Heart left ventricle (tissue), 16 donors: ENCODE measurements at regions not wholly inside any gene's neighbourhood (a gene's known extent, or its start where the extent isn't known, plus 50 kb on each side); places are given as distances from the start of the nearest gene placed in this dataset.

ENCODE experiments used
- ATAC-seq, 4 donors: fragments of 200-7000 bp; cut with Tn5 transposase; one replicate each; pipeline ENCODE4 v1.9.1; 2020 to 2022; ENCODE audit warnings: moderate library complexity in 4 of 4, mild to moderate bottlenecking in 3 of 4, moderate number of reproducible peaks in 1 of 4
- DNase-seq, 5 donors: peaks; one replicate each; pipeline ENCODE4 v3.0.0-alpha.2; 2020
- H3K27ac ChIP-seq, 12 donors: fragments of 200-600 bp; sonication (generic) in 4 of 12; one replicate each; pipeline versions ENCODE4 v1.5.0 to v1.8.0; 2016 to 2022; ENCODE audit warnings: mild to moderate bottlenecking in 2 of 12
- H3K27me3 ChIP-seq, 9 donors: fragments of 200-600 bp; sonication (generic) in 2 of 9; one replicate each; pipeline versions ENCODE4 v1.5.1 to v1.8.0; 2016 to 2022; ENCODE audit warnings: mild to moderate bottlenecking in 3 of 9
- H3K36me3 ChIP-seq, 9 donors: fragments of 200-600 bp; sonication (generic) in 2 of 9; one replicate each; pipeline versions ENCODE4 v1.5.0 to v1.8.0; 2018 to 2022; ENCODE audit warnings: mild to moderate bottlenecking in 2 of 9
- H3K4me1 ChIP-seq, 12 donors: fragments of 200-600 bp; sonication (generic) in 4 of 12; one replicate each; pipeline versions ENCODE4 v1.5.0 to v1.8.0; 2016 to 2022; ENCODE audit warnings: mild to moderate bottlenecking in 3 of 12
- H3K4me3 ChIP-seq, 12 donors: fragments of 200-600 bp; sonication (generic) in 4 of 12; one replicate each; pipeline versions ENCODE4 v1.5.0 to v1.8.0; 2017 to 2022; ENCODE audit warnings: mild to moderate bottlenecking in 9 of 12, moderate library complexity in 4 of 12
- H3K9me3 ChIP-seq, 12 donors: fragments of 200-600 bp; sonication (generic) in 4 of 12; one replicate each; pipeline versions ENCODE4 v1.5.0 to v1.8.0; 2016 to 2022; ENCODE audit warnings: mild to moderate bottlenecking in 1 of 12
- POLR2A ChIP-seq, 2 donors: fragments of 450-650 bp; IDR thresholded peaks; one replicate each; pipeline ENCODE4 v1.6.1; 2017; ENCODE audit warnings: antibody characterized with exemption in 2 of 2, mild to moderate bottlenecking in 2 of 2, moderate library complexity in 2 of 2
- WGBS, 4 donors: extraction: QIAGEN DNeasy Blood & Tissue Kit in 2 of 4; methylation state at CpG; one replicate each; pipeline versions ENCODE4 v1.1.5 to v1.1.7; 2013 to 2018; 5-methylcytosine and 5-hydroxymethylcytosine counted together
- intact Hi-C, 10 donors: fragments of 100-400 bp; cut with DNase I; formaldehyde crosslinking; loops; one replicate each; pipeline versions ENCODE4 v1.11.1 to v1.14.2; 2022
- TF ChIP-seq, protein P1 (sequence below), 12 donors: fragments of 200-600 bp; sonication (generic) in 4 of 12; IDR thresholded peaks; one replicate each; pipeline versions ENCODE4 v1.5.0 to v1.8.0; 2018 to 2022; ENCODE audit warnings: antibody characterized with exemption in 12 of 12, mild to moderate bottlenecking in 5 of 12
- donor health status: ischemic (EF 13 %, LVEDD 7.1; RV severe dilation, severe dysfunction).
- donor health status: healthy with polysubstance abuse.
- donor health status: DM: no; HTN: yes; CAD: no.
- donor health status: DM: no; HTN: no; CAD: no.
- donor health status: ischemic (EF 25% LVEDD 6.9; RV normal size, moderate dysfunction).
- donor health status: ischemic (EF 25% LVEDD 5.7; RV mildly dilated, moderate dysfunction).
- donor health status: healthy.
- donor health status: DM: yes; HTN: yes; CAD: no.
- donor health status: ischemic (EF 35%, LVEDD 5.7; RV mildly dilated, moderate dysfunction).
- donor health status: nonischemic (EF 11% LVEDD 7.7; RV severe dilation, severe dysfunction).
- donor health status: DM: yes; HTN: yes; CAD: no.
- donor health status: PGD.
- donor health status: ischemic (EF 29% LVEDD 5.4; RV normal size, mild dysfunction).
- donor health status: nonischemic (EF 23%, LVEDD 6.1; RV moderate dilation, normal function).

DNA sequence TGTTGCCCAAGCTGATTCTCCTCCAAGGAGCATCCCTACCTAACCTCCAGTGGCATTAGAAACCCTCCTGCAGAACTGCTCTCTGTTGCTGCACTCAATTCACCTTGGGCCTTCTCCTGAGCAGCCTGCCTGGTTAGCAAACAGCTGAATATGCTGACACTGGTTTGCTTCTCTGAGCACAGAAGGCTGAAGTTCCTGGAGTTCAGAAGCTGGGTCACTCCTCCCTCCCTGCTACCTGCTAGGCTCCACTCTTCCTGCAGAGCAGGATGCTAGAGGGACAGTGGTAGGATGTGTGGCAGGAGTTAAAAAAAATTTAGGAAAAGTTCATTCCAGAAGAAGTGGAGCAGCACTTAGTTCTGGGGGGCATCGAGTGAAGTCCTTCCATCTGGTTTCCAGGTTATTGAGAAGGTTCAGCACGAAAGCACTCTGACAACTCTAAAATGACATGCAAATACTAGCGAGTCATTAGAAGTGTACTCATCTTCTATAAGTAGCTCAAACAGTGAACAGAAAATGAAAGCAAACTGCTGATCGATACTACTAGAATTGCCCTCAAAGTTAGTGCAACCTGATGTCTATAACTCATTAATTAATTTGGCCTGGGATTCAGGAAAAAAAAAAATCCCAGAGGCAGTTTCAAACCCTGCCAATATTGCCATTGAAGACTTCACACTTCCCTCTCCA, 293.7 kb downstream of the POU4F1 start:
- H3K36me3 ChIP-seq = no peaks in the 10 kb centered on the region
- 88 to 93% (median 90%) methylated on average over 4 of the region's 4 CpGs for WGBS, 4 donors
- no peak overlapping the region for H3K27ac ChIP-seq
- ATAC-seq = no peak
- no peaks in the 10 kb centered on the region for H3K4me1 ChIP-seq
- intact Hi-C loops = loop anchor here in 2 of 10 donors (10.0 kb wide), 2 partner anchors 385 to 665 kb away; no protein-coding TSS in a partner anchor
- H3K27me3 ChIP-seq = peaks cover 0 to 13% (median 0%) of the 10 kb centered on the region in 9 donors
- TF ChIP-seq, protein P1, sequence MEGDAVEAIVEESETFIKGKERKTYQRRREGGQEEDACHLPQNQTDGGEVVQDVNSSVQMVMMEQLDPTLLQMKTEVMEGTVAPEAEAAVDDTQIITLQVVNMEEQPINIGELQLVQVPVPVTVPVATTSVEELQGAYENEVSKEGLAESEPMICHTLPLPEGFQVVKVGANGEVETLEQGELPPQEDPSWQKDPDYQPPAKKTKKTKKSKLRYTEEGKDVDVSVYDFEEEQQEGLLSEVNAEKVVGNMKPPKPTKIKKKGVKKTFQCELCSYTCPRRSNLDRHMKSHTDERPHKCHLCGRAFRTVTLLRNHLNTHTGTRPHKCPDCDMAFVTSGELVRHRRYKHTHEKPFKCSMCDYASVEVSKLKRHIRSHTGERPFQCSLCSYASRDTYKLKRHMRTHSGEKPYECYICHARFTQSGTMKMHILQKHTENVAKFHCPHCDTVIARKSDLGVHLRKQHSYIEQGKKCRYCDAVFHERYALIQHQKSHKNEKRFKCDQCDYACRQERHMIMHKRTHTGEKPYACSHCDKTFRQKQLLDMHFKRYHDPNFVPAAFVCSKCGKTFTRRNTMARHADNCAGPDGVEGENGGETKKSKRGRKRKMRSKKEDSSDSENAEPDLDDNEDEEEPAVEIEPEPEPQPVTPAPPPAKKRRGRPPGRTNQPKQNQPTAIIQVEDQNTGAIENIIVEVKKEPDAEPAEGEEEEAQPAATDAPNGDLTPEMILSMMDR (IDR thresholded peaks at IDR 0.05) = no peak
- no peak for TF ChIP-seq POLR2A (IDR thresholded peaks at IDR 0.05)
- no peaks in the 10 kb centered on the region for H3K9me3 ChIP-seq
- no peak for DNase-seq
- no peak overlapping the region for H3K4me3 ChIP-seq

DNA sequence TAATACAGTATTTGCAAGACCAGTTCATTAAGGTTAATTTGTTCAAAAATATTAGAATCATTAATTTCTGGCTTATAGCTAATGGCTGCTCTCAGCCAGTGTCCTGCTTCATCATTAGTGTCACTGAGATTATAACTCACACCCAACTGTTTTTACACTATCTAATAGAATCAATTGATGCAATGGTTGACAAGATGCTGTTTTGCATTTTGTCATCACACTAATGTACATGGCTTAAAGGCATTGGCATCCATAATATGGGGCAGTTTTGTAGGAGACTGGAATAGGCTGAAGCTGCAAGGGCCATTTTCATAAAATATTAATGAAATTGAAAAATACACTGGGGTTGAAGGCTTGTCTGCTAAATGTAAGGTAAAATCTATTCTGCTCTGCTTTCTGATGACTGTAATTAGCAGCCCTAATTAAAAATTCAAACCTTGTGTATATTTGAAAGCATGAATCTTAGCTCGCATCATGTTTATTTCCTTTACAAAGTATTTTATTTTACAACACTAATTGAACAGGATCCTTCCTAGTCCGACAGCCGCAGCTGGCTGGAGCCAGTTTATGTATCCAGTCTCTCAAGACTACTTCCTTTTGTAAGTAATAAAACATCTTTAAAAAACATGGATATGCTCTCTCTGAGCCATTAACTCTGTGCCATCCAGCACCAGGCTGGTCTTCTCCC, 296.7 kb downstream of the POU4F1 start:
- no peak overlapping the region for H3K27ac ChIP-seq
- intact Hi-C loops = no loop called here

DNA sequence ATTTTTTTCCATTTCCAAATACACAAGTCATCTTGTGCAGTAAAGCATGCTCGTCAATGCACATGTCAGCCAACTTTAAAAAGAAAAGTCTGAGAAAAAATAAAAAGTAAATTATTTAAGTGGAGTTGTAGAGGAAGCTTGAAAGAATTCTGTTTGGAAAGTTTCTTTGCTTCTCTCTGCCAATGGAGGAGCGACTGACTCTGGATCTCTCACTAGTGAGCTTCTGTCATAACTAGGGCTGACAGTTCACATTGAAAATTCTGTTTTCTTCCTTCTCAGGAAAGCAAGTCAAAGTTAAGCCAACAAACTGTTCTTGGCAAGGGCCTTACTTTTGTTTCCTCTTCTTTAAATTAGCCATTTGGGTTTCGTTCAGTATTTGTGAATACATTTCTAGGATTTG, 298.2 kb downstream of the POU4F1 start:
- 62 to 73% (median 66%) methylated on average over 3 of the region's 3 CpGs for WGBS, 4 donors
- no peaks in the 10 kb centered on the region for H3K9me3 ChIP-seq
- TF ChIP-seq, protein P1 (IDR thresholded peaks at IDR 0.05) = no peak
- no peak for TF ChIP-seq POLR2A (IDR thresholded peaks at IDR 0.05)
- H3K4me3 ChIP-seq = no peak overlapping the region
- no peak for DNase-seq
- H3K27me3 ChIP-seq = peaks cover 0 to 8% (median 0%) of the 10 kb centered on the region in 9 donors
- H3K36me3 ChIP-seq = no peaks in the 10 kb centered on the region
- H3K4me1 ChIP-seq = no peaks in the 10 kb centered on the region
- no peak overlapping the region for H3K27ac ChIP-seq
- intact Hi-C loops = no loop called here
- no peak for ATAC-seq

More for the DNA sequence above, 296.7 kb downstream of the POU4F1 start:
- ATAC-seq = no peak
- DNase-seq = no peak
- Histone ChIP-seq H3K27me3 (peaks cover 0 to 13% (median 0%) of the 10 kb centered on the region in 9 donors), H3K9me3 (no peaks in the 10 kb centered on the region), H3K36me3 (no peaks in the 10 kb centered on the region), H3K4me3 (no peak overlapping the region), H3K4me1 (no peaks in the 10 kb centered on the region)
- 72 to 81% (median 75%) methylated on average over 3 of the region's 3 CpGs for WGBS, 4 donors
- TF ChIP-seq, protein P1 (IDR thresholded peaks at IDR 0.05) = no peak
- TF ChIP-seq POLR2A (IDR thresholded peaks at IDR 0.05) = no peak

DNA sequence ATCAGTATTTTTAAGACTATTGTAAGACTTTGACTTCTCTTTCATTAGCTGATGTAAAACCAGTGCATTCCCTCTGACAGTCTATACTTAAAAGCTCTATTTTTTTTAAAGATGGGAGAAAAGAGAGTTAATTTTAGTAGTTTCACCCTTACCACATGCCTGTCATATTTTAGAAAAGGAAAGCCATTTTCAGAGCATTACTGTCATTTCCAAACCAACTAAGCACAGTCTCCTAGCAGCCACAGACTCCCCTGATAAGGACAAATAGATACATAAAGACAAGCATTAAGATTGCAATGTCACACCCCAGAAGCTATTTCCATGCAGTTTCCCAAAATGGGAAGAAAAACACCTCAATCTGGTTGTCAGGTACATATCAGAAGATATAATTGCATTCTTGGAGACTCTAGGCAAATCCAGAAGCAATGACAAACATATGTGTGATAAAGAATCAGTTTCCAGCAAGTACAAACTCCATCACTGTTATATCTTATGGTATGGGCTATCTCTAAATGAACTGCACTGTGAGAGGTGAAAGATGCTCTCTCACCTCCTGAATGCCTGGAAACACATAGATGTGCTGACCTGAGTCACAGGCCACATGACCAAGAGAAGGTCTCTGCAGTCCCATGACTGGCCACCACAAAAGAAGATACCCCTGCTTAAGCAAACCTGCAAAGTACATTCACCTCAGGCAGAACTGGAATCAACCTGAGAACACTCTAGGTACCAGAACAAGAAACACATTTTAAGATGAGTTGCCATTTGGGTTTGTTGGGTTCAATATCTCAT, 303.3 kb downstream of the POU4F1 start:
- intact Hi-C loops = no loop called here
- no peak for TF ChIP-seq POLR2A (IDR thresholded peaks at IDR 0.05)
- TF ChIP-seq, protein P1 (IDR thresholded peaks at IDR 0.05) = no peak
- H3K36me3 ChIP-seq = no peaks in the 10 kb centered on the region

More for the DNA sequence above, 303.3 kb downstream of the POU4F1 start:
- DNase-seq = no peak
- H3K9me3 ChIP-seq = no peaks in the 10 kb centered on the region
- H3K4me1 ChIP-seq = no peaks in the 10 kb centered on the region
- no peak overlapping the region for H3K4me3 ChIP-seq
- no peaks in the 10 kb centered on the region for H3K27me3 ChIP-seq
- no peak for ATAC-seq
- no peak overlapping the region for H3K27ac ChIP-seq
